Spleen (tissue), 7 donors: ENCODE measurements at regions not wholly inside any gene's neighbourhood (a gene's known extent, or its start where the extent isn't known, plus 50 kb on each side); places are given as distances from the start of the nearest gene placed in this dataset.

Experiments used
- POLR2A ChIP-seq, 3 donors: fragments of 450-650 bp; IDR thresholded peaks; one replicate each; pipeline ENCODE4 v1.5.1; 2017; ENCODE audit warnings: antibody characterized with exemption in 3 of 3, mild to moderate bottlenecking in 1 of 3
- TF ChIP-seq, protein P1 (sequence below), 11 experiments: fragments of 200-600 bp in 7 of 11; fragments of 450-650 bp in 4 of 11; sonication (generic) in 4 of 11; IDR thresholded peaks in 8 of 11; conservative IDR thresholded peaks in 3 of 11; 1 replicate in 7 of 11; 2 replicates in 4 of 11; pipeline versions ENCODE4 v1.4.0 to v1.8.0; 2016 to 2021; ENCODE audit warnings: antibody characterized with exemption in 11 of 11, inconsistent platforms in 4 of 11, mild to moderate bottlenecking in 1 of 11
- donor health status: DM: no; HTN: no; CAD: no; lungs with moderate emphysema.
- donor health status: DM: no; HTN: no; CAD: no.
- donor health status: DM: no; HTN: no; CAD: no.

GRCh38 chr5:145044970-145045369 is 790.2 kb downstream of the PRELID2 start:
- no peak for TF ChIP-seq POLR2A (IDR thresholded peaks at IDR 0.05)
- TF ChIP-seq, protein P1, sequence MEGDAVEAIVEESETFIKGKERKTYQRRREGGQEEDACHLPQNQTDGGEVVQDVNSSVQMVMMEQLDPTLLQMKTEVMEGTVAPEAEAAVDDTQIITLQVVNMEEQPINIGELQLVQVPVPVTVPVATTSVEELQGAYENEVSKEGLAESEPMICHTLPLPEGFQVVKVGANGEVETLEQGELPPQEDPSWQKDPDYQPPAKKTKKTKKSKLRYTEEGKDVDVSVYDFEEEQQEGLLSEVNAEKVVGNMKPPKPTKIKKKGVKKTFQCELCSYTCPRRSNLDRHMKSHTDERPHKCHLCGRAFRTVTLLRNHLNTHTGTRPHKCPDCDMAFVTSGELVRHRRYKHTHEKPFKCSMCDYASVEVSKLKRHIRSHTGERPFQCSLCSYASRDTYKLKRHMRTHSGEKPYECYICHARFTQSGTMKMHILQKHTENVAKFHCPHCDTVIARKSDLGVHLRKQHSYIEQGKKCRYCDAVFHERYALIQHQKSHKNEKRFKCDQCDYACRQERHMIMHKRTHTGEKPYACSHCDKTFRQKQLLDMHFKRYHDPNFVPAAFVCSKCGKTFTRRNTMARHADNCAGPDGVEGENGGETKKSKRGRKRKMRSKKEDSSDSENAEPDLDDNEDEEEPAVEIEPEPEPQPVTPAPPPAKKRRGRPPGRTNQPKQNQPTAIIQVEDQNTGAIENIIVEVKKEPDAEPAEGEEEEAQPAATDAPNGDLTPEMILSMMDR (IDR thresholded peaks at IDR 0.05 in 8 of 11, conservative IDR thresholded peaks at IDR 0.05 in 3 of 11), result no peak
